Psoas muscle (tissue), 7 donors: ENCODE measurements at regions not wholly inside any gene's neighbourhood (a gene's known extent, or its start where the extent isn't known, plus 50 kb on each side); places are given as distances from the start of the nearest gene placed in this dataset.
"Not testable (repeated sequence)": the region's sequence is repeated elsewhere in the genome, so short reads cannot be mapped to it uniquely, and the experiment has no call there.

ENCODE experiments used
- ATAC-seq, 4 donors: fragments of 200-7000 bp; cut with Tn5 transposase; one replicate each; pipeline ENCODE4 v1.9.1; 2020; ENCODE audit warnings: moderate library complexity in 3 of 4, mild to moderate bottlenecking in 2 of 4
- DNase-seq, 2 donors: peaks; one replicate each; pipeline ENCODE4 v3.0.0-alpha.2; 2020
- H3K27ac ChIP-seq: fragments of 200-600 bp; one replicate; pipeline ENCODE4 v1.8.0; 2022
- H3K27me3 ChIP-seq, 3 donors: fragments of 200-600 bp in 1 of 3; one replicate each; pipeline versions ENCODE4 v1.6.1 to v1.8.0; 2013 to 2022; ENCODE audit warnings: low read length in 2 of 3, mild to moderate bottlenecking in 2 of 3, moderate library complexity in 1 of 3; ENCODE audit not compliant: insufficient read depth in 3 of 3
- H3K36me3 ChIP-seq, 2 donors: fragments of 200-600 bp in 1 of 2; one replicate each; pipeline versions ENCODE4 v1.6.1 to v1.8.0; 2013 to 2022; ENCODE audit warnings: low read depth in 1 of 2, mild to moderate bottlenecking in 1 of 2, moderate library complexity in 1 of 2; ENCODE audit not compliant: insufficient read depth in 1 of 2
- H3K4me1 ChIP-seq: fragments of 200-600 bp; one replicate; pipeline ENCODE4 v1.8.0; 2022
- H3K4me3 ChIP-seq: fragments of 200-600 bp; one replicate; pipeline ENCODE4 v1.8.0; 2022; ENCODE audit warnings: mild to moderate bottlenecking
- H3K9me3 ChIP-seq: fragments of 200-600 bp; one replicate; pipeline ENCODE4 v1.8.0; 2022
- WGBS, 3 donors: extraction: QIAGEN DNeasy Blood & Tissue Kit; methylation state at CpG; one replicate each; pipeline versions ENCODE4 v1.1.6 to v1.1.7; 2013; 5-methylcytosine and 5-hydroxymethylcytosine counted together
- intact Hi-C, 2 donors: fragments of 100-400 bp; cut with DNase I; formaldehyde crosslinking; loops; one replicate each; pipeline versions ENCODE4 v1.11.0 to v1.14.2; 2022
- TF ChIP-seq, protein P1 (sequence below): fragments of 200-600 bp; IDR thresholded peaks from one replicate; pipeline ENCODE4 v1.8.0; 2022; ENCODE audit warnings: antibody characterized with exemption
- donor health status: healthy with polysubstance abuse.
- donor health status: DM: no; HTN: no; CAD: no; lungs with moderate emphysema.
- donor health status: Bipolar disorder and iron deficiency.
- donor health status: healthy.
- donor health status: DM: yes; HTN: yes; CAD: no.
- donor health status: DM: no; HTN: no; CAD: no.
- donor health status: DM: yes; HTN: yes; CAD: no.

DNA sequence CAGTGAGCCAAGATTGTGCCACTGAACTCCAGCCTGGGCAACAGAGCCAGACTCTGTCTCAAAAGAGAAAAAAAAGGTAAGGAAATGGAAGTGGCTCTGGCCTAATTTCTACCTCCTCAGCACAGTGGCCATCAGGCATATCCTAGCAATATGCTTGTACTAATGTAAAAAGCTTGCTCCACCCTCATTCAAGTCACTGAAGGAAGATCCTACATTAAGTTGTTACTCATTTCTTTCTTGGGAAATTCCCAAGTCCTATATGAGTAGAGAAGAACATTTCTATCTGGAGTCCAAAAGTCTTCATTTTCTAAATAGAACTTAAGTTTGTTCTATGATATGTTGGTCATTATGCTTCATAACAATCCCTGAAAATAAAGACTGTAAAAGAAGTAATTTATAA is 67.3 kb upstream of the HOXC13 start:
- intact Hi-C loops = no loop called here
- Histone ChIP-seq H3K4me3 (no peak overlapping the region), H3K27me3 (peaks cover 0 to 23% (median 2%) of the 10 kb centered on the region in 3 donors), H3K9me3 (no peaks in the 10 kb centered on the region), H3K36me3 (no peaks in the 10 kb centered on the region), H3K4me1 (no peaks in the 10 kb centered on the region), H3K27ac (no peak overlapping the region)
- TF ChIP-seq, protein P1, sequence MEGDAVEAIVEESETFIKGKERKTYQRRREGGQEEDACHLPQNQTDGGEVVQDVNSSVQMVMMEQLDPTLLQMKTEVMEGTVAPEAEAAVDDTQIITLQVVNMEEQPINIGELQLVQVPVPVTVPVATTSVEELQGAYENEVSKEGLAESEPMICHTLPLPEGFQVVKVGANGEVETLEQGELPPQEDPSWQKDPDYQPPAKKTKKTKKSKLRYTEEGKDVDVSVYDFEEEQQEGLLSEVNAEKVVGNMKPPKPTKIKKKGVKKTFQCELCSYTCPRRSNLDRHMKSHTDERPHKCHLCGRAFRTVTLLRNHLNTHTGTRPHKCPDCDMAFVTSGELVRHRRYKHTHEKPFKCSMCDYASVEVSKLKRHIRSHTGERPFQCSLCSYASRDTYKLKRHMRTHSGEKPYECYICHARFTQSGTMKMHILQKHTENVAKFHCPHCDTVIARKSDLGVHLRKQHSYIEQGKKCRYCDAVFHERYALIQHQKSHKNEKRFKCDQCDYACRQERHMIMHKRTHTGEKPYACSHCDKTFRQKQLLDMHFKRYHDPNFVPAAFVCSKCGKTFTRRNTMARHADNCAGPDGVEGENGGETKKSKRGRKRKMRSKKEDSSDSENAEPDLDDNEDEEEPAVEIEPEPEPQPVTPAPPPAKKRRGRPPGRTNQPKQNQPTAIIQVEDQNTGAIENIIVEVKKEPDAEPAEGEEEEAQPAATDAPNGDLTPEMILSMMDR = no peak
- ATAC-seq (no peak), DNase-seq (no peak)

DNA sequence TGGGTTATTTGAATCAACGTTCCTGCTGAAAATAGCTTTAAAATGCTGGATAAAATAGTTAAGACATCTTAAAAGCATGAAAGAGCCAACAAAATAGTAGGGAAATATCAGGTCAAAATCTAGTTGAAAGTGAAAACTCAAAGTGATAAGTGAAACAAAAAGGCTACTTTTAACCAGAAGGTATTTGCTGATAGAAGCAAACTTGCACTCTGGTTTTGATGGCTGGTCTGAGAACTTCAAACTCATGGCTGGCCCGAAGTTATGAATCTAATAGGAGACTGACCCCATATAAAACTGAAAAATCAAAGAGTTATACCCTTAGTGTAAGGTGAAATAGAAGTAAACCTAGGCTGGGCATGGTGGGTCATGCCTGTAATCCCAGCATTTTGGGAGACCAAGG is 66.3 kb upstream of the HOXC13 start:
- no peaks in the 10 kb centered on the region for H3K4me1 ChIP-seq
- H3K27ac ChIP-seq = no peak overlapping the region
- 61 to 72% (median 65%) methylated on average over 2 of the region's 2 CpGs for whole genome bisulfite sequencing, 3 donors
- no peaks in the 10 kb centered on the region for H3K9me3 ChIP-seq
- no peak overlapping the region for H3K4me3 ChIP-seq
- intact Hi-C loops = no loop called here
- DNase-seq (no peak), ATAC-seq (no peak)
- no peaks in the 10 kb centered on the region for H3K36me3 ChIP-seq
- peaks cover 0 to 22% (median 2%) of the 10 kb centered on the region in 3 donors for H3K27me3 ChIP-seq
- TF ChIP-seq, protein P1 = no peak

- H3K36me3 ChIP-seq, H3K27ac ChIP-seq, H3K4me3 ChIP-seq, intact Hi-C loops, ATAC-seq, DNase-seq, H3K9me3 ChIP-seq, H3K4me1 ChIP-seq: not testable (repeated sequence)
- WGBS, 3 donors = 79 to 83% (median 81%) methylated on average over 3 of the region's 3 CpGs
- peaks cover 0 to 23% (median 0%) of the 10 kb centered on the region in 3 donors for H3K27me3 ChIP-seq
Measured at GRCh38 chr12:53877961-53878360, 60.7 kb upstream of the HOXC13 start.

GRCh38 chr12:53887006-53887405 is 51.6 kb upstream of the HOXC13 start:
- H3K36me3 ChIP-seq = no peaks in the 10 kb centered on the region
- 33 to 54% (median 48%) methylated on average over 3 of the region's 3 CpGs for WGBS, 3 donors
- no peaks in the 10 kb centered on the region for H3K4me1 ChIP-seq
- intact Hi-C loops = no loop called here
- no peaks in the 10 kb centered on the region for H3K9me3 ChIP-seq
- TF ChIP-seq, protein P1 = no peak
- ATAC-seq = no peak
- no peak overlapping the region for H3K27ac ChIP-seq
- H3K4me3 ChIP-seq = no peak overlapping the region
- DNase-seq = no peak
- peaks cover 3 to 26% (median 9%) of the 10 kb centered on the region in 3 donors for H3K27me3 ChIP-seq

DNA sequence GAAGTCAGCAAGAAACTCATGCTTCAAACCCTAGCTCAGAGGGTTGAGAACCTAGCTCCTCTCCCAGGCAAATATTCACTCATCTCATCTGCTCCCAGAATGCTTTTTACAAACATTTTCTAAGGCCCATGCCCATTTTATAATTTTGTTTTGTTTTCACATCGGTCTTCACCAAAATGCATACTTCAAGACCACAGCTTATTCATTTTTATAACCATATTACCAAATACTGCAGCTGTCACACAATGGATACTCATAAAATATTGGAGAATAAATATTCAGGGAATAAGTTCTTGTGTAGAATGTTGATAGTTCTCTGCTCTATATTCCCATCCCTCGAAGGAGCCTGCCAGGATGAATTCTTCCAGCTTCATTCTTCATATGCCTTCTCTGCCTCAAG is 50.8 kb upstream of the HOXC13 start:
- TF ChIP-seq, protein P1 = no peak
- intact Hi-C loops = no loop called here

More for the DNA sequence above, 50.8 kb upstream of the HOXC13 start:
- ATAC-seq (no peak), DNase-seq (no peak)
- H3K36me3 ChIP-seq = no peaks in the 10 kb centered on the region
- H3K4me3 ChIP-seq = no peak overlapping the region
- 72 to 82% (median 77%) methylated on average over 2 of the region's 2 CpGs for WGBS, 3 donors
- no peak overlapping the region for H3K27ac ChIP-seq
- H3K27me3 ChIP-seq = peaks cover 6 to 30% (median 9%) of the 10 kb centered on the region in 3 donors
- no peaks in the 10 kb centered on the region for H3K4me1 ChIP-seq
- H3K9me3 ChIP-seq = no peaks in the 10 kb centered on the region
